Rectal smooth muscle tissue (tissue), 1 donor: ENCODE measurements at regions not wholly inside any gene's neighbourhood (a gene's known extent, or its start where the extent isn't known, plus 50 kb on each side); places are given as distances from the start of the nearest gene placed in this dataset.
"Not testable (repeated sequence)": the region's sequence is repeated elsewhere in the genome, so short reads cannot be mapped to it uniquely, and the experiment has no call there.

Experiments used
- H3K27ac ChIP-seq: one replicate; pipeline ENCODE4 v1.7.0; 2013; ENCODE audit warnings: low read depth, low read length, inconsistent platforms
- H3K27me3 ChIP-seq: one replicate; pipeline ENCODE4 v1.7.0; 2013; ENCODE audit warnings: low read length; ENCODE audit not compliant: control insufficient read depth, insufficient read depth
- H3K36me3 ChIP-seq: one replicate; pipeline ENCODE4 v1.7.0; 2013; ENCODE audit warnings: low read length; ENCODE audit not compliant: control insufficient read depth, insufficient read depth
- H3K4me1 ChIP-seq: one replicate; pipeline ENCODE4 v1.7.0; 2013; ENCODE audit warnings: low read length; ENCODE audit not compliant: control insufficient read depth, insufficient read depth
- H3K4me3 ChIP-seq: one replicate; pipeline ENCODE4 v1.7.0; 2013; ENCODE audit warnings: low read length
- H3K9ac ChIP-seq: one replicate; pipeline ENCODE4 v1.7.0; 2013; ENCODE audit warnings: low read length

DNA sequence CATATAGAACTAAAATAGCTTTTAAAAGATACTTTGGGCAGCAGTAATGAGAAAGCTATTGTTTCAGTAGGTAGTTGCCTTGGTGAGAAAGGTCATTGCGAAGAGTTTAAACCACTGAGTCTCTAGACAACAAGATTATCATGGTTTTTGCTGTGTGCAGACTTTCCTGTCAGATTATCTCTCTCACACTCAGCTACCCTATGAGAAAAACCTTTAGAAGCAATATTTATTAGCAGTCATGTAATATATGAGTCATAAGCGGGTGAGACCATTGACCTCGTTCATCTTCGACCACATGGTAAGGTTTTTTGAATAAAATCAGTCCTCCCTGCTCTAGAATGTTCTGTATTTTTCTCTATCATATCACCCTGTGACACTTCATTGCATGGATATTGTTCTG, 59.9 kb downstream of the GPR65 start:
- Histone ChIP-seq H3K36me3 (no peaks in the 10 kb centered on the region), H3K4me1 (no peaks in the 10 kb centered on the region), H3K9ac (no peak overlapping the region), H3K27me3 (no peaks in the 10 kb centered on the region), H3K4me3 (no peak overlapping the region), H3K27ac (no peak overlapping the region)

DNA sequence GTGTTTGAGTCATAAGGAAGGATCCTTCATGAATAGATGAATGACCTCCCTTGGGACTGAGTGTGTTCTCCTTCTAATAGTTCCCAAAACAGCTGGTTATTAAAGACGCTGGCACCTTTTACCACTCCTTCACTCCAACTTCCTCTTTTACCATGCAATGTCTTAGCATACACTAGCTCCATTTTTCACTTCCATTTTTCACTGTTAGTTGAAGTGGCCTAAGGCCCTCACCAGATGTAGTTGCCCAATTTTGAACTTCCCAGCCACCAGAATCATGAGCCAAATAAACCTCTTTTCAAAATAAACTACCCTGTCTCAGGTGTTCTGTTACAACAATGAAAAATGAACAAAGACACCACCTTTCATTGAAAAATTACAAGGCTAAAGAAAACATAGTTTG, 64.7 kb downstream of the GPR65 start:
- no peak overlapping the region for H3K4me3 ChIP-seq
- no peak overlapping the region for H3K27ac ChIP-seq
- H3K36me3 ChIP-seq, result no peaks in the 10 kb centered on the region
- H3K9ac ChIP-seq, result no peak overlapping the region
- H3K4me1 ChIP-seq, result no peaks in the 10 kb centered on the region
- H3K27me3 ChIP-seq, result no peaks in the 10 kb centered on the region

DNA sequence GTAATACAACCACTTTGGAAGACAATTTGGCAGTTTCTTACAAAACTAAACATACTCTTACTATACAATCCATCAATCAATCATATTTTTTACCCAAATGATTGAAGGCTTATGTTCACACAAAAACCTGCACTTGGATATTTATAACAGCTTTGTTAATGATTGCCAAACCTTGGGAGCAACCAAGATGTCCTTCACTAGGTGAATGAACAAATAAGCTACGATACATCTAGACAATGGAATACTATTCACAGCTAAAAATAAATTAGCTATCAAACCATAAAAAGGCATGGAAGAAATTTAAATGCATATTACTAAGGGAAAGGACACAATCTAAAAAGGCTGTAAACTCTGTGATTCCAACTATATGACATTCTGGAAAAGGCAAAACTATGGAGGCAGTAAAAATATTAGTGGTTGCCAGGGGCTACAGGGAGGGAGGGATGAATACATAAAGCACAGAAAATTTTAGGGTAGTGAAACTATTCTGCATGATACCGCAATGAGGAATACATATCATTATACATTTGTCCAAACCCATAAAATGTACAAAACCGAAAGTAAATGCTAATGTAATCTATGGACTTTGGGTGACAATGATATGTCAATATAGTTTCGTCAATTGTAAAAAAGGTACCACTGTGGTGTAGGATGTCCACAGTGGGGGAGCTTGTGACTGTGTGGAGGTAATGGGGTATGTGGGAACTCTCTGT, 70.5 kb downstream of the GPR65 start:
- H3K27ac ChIP-seq, result no peak overlapping the region
- H3K4me3 ChIP-seq, result no peak overlapping the region

DNA sequence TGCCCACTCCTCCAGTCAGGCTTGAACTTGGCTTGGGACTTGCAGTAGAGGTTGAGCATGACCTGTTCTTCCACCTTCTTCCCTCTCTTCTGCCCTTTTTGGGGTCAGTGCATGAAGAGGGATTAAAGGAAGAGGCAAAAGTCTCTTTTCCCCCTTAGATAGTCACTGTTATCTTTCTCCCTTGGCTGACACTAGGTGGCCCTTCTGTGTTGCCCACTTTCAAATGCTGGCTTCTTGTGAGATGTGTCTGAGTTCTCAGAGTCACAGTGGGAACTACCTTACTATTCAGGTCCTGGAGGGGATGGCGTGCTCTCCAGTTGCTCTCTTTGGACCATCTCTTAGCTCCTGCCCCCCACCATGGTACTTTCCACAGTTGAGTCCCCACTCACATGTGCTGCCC, 73.6 kb downstream of the GPR65 start:
- H3K27me3 ChIP-seq, result no peaks in the 10 kb centered on the region

More for the DNA sequence above, 70.5 kb downstream of the GPR65 start:
- Histone ChIP-seq H3K4me1 (no peaks in the 10 kb centered on the region), H3K27me3 (no peaks in the 10 kb centered on the region), H3K9ac (no peak overlapping the region), H3K36me3 (no peaks in the 10 kb centered on the region)

GRCh38 chr14:88079624-88080023, 74.7 kb downstream of the GPR65 start:
- Histone ChIP-seq H3K27me3 (no peaks in the 10 kb centered on the region), H3K4me1 (no peaks in the 10 kb centered on the region), H3K9ac (no peak overlapping the region), H3K36me3 (no peaks in the 10 kb centered on the region), H3K27ac (no peak overlapping the region), H3K4me3 (no peak overlapping the region)

More for the DNA sequence above, 73.6 kb downstream of the GPR65 start:
- Histone ChIP-seq H3K36me3 (no peaks in the 10 kb centered on the region), H3K9ac (no peak overlapping the region), H3K4me1 (no peaks in the 10 kb centered on the region), H3K27ac (no peak overlapping the region), H3K4me3 (no peak overlapping the region)

GRCh38 chr14:88085736-88086135, 80.8 kb downstream of the GPR65 start:
- H3K4me1 ChIP-seq, result no peaks in the 10 kb centered on the region
- no peak overlapping the region for H3K27ac ChIP-seq
- H3K27me3 ChIP-seq, result no peaks in the 10 kb centered on the region
- no peaks in the 10 kb centered on the region for H3K36me3 ChIP-seq
- no peak overlapping the region for H3K4me3 ChIP-seq
- H3K9ac ChIP-seq, result no peak overlapping the region

- H3K9ac ChIP-seq, result no peak overlapping the region
- H3K4me1 ChIP-seq, result no peaks in the 10 kb centered on the region
- no peak overlapping the region for H3K4me3 ChIP-seq
- no peaks in the 10 kb centered on the region for H3K27me3 ChIP-seq
- H3K36me3 ChIP-seq, result no peaks in the 10 kb centered on the region
- H3K27ac ChIP-seq, result no peak overlapping the region
Observed at GRCh38 chr14:88089445-88089844, 84.5 kb downstream of the GPR65 start.

DNA sequence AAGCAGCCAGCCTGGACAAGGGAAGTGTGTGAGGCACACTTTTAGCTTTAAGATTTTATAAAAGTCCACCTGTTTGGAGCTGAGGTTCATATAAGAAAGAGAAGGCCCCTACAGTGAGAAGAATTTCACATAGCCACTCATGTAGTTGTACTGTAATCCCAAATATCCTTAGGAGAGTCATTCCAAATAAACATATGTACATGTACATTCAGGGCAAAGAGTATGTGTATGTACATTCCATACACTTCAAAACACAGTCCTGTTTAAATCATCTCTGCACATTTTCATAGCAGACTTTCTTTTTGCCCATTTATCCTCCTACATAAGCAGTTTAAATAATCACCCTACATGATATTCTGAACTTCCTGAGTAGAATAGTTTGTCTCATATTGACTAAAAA, 87.6 kb downstream of the GPR65 start:
- Histone ChIP-seq H3K27me3 (no peaks in the 10 kb centered on the region), H3K27ac (no peak overlapping the region), H3K36me3 (no peaks in the 10 kb centered on the region), H3K4me3 (no peak overlapping the region), H3K4me1 (no peaks in the 10 kb centered on the region), H3K9ac (no peak overlapping the region)

DNA sequence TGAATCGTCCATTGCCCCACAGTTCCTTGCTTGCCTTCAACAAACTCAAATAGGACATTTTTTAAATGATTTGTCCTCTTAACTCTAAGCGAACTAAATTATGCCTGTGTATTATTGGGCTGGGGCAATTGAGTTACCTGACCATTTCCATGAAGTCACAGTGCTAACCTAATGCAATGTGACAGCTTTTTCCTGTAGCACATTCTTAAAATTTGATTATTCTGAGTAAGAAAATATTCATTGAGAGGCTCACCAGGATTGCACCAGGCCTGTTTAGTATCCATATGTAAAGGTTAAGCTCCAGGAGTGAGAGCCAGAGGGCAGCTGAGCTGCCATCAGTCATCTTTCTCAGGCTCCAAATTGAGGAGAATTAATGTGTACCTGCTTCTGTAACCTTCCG, 90.9 kb downstream of the GPR65 start:
- Histone ChIP-seq H3K27ac (no peak overlapping the region), H3K27me3 (no peaks in the 10 kb centered on the region), H3K4me1 (no peaks in the 10 kb centered on the region), H3K36me3 (no peaks in the 10 kb centered on the region), H3K4me3 (no peak overlapping the region), H3K9ac (no peak overlapping the region)

GRCh38 chr14:88098163-88098562, 93.2 kb downstream of the GPR65 start:
- H3K36me3 ChIP-seq, result no peaks in the 10 kb centered on the region
- H3K9ac ChIP-seq, result no peak overlapping the region
- no peak overlapping the region for H3K27ac ChIP-seq
- no peak overlapping the region for H3K4me3 ChIP-seq
- H3K27me3 ChIP-seq, result no peaks in the 10 kb centered on the region
- no peaks in the 10 kb centered on the region for H3K4me1 ChIP-seq

DNA sequence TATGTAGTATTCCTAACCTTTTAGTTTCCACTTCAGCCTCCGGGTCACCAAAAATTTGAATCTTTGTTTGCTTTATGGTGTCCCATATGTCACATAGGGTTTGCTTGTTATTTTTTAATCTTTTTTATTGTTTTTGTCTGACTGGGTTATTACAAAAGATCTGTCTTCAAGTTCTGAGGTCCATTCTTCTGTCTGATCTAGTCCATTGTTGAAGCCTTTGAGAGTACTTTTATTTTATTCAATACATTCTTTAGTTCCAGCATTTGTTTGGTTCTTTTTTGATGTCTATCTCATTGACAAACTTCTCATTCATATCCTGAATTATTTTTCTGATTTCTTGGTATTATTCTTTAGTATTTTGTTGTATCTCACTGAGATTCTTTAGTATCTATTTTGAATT, 99.8 kb downstream of the GPR65 start:
- Histone ChIP-seq H3K36me3 (no peaks in the 10 kb centered on the region), H3K4me3 (no peak overlapping the region), H3K9ac (no peak overlapping the region), H3K27ac (no peak overlapping the region), H3K4me1 (no peaks in the 10 kb centered on the region), H3K27me3 (no peaks in the 10 kb centered on the region)

DNA sequence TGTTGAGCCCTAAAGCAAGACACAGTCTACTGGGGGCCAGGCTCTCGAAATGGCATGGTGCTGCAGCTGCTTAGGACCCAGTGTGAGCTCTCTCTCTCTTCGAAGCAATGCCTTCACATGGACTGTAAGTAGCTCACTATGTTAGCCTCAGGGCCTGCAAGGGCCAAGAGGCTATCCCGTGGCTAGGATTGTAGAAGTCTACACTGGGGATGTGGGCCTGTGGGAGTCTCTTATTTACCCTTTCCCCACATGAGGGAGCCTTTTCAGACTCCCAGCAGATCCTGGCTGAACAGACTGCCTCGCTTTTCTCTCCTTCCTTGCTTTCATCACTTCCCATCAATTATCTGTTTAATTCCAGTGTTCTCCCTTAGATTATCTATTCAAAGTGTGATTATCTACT, 101.4 kb downstream of the GPR65 start:
- Histone ChIP-seq H3K36me3 (no peaks in the 10 kb centered on the region), H3K27ac (no peak overlapping the region), H3K4me3 (no peak overlapping the region), H3K4me1 (no peaks in the 10 kb centered on the region), H3K9ac (no peak overlapping the region), H3K27me3 (no peaks in the 10 kb centered on the region)

DNA sequence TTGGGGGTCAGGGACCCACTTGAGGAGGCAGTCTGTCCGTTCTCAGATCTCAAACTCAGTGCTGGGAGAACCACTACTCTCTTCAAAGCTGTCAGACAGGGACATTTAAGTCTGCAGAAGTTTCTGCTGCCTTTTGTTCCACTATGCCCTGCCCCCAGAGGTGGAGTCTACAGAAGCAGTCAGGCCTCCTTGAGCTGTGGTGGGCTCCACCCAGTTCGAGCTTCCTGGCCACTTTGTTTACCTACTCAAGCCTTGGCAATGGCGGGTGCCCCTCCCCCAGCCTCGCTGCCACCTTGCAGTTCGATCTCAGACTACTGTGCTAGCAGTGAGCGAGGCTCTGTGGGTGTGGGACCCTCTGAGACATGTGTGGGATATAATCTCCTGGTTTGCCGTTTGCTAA, 122.7 kb downstream of the GPR65 start:
- H3K9ac ChIP-seq, H3K36me3 ChIP-seq, H3K4me1 ChIP-seq, H3K27ac ChIP-seq, H3K4me3 ChIP-seq, H3K27me3 ChIP-seq: not testable (repeated sequence)
